HL-60 (cell line): ENCODE measurements at regions not wholly inside any gene's neighbourhood (a gene's known extent, or its start where the extent isn't known, plus 50 kb on each side); places are given as distances from the start of the nearest gene placed in this dataset.

Experiments
- DNase-seq, 2 experiments: peaks; one replicate each; pipeline ENCODE4 v3.0.0-alpha.2; 2010 to 2020; ENCODE audit warnings: low read depth in 1 of 2, low spot score in 1 of 2
- H3K27ac ChIP-seq: fragments of 250-450 bp; sonication (Bioruptor Pico); replicated peaks from 2 replicates; pipeline ENCODE4 v1.5.1; 2020; ENCODE audit warnings: mild to moderate bottlenecking, moderate library complexity
- H3K27me3 ChIP-seq: fragments of 250-450 bp; sonication (Bioruptor Pico); 2 replicates; pipeline ENCODE4 v1.5.1; 2021; ENCODE audit warnings: mild to moderate bottlenecking, moderate library complexity; ENCODE audit not compliant: insufficient read depth, poor library complexity, severe bottlenecking
- H3K4me3 ChIP-seq: replicated peaks from 2 replicates; pipeline ENCODE4 v1.5.1; 2011; ENCODE audit warnings: mild to moderate bottlenecking, control low read depth, low read length; ENCODE audit not compliant: insufficient read depth
- GABPA ChIP-seq: IDR thresholded peaks from 2 replicates; pipeline ENCODE4 v1.6.1; 2012; ENCODE audit warnings: low read depth
- POLR2AphosphoS5 ChIP-seq: IDR thresholded peaks from 2 replicates; pipeline ENCODE4 v1.6.1; 2012; ENCODE audit warnings: low read depth
- SPI1 ChIP-seq: IDR thresholded peaks from 2 replicates; pipeline ENCODE4 v1.6.1; 2012; ENCODE audit warnings: low read depth, mild to moderate bottlenecking, borderline replicate concordance
- TF ChIP-seq, protein P1 (sequence below): IDR thresholded peaks from 2 replicates; pipeline ENCODE4 v1.6.1; 2012; ENCODE audit warnings: low read depth; ENCODE audit not compliant: insufficient replicate concordance
- TF ChIP-seq, protein P2 (sequence below): IDR thresholded peaks from one replicate; pipeline ENCODE4 v1.5.1; 2011; ENCODE audit warnings: low read length, control low read depth, inconsistent platforms; ENCODE audit not compliant: insufficient read depth

DNA sequence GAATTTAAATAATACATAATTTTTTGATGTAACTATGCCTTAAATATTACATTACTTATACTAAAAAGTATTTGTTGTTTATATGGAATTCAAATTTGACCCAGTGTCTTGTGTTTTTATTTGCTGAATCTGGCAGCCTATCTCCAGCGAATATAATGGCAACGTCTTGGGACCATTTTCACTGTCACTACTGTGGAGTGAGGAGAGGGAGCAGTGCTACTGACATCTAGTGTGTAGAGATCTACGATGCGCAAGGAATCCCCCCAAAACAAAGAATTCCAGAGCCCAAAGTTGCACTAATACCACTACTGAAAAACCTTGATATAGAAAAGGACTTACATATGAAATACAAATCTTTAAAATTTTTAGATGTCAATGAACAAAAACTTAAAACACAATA, 314.4 kb downstream of the DRD1 start:
- Histone ChIP-seq H3K27me3 (no peaks in the 10 kb centered on the region), H3K27ac (no peak overlapping the region), H3K4me3 (no peak overlapping the region)
- DNase-seq = no peak
- TF ChIP-seq, protein P1, sequence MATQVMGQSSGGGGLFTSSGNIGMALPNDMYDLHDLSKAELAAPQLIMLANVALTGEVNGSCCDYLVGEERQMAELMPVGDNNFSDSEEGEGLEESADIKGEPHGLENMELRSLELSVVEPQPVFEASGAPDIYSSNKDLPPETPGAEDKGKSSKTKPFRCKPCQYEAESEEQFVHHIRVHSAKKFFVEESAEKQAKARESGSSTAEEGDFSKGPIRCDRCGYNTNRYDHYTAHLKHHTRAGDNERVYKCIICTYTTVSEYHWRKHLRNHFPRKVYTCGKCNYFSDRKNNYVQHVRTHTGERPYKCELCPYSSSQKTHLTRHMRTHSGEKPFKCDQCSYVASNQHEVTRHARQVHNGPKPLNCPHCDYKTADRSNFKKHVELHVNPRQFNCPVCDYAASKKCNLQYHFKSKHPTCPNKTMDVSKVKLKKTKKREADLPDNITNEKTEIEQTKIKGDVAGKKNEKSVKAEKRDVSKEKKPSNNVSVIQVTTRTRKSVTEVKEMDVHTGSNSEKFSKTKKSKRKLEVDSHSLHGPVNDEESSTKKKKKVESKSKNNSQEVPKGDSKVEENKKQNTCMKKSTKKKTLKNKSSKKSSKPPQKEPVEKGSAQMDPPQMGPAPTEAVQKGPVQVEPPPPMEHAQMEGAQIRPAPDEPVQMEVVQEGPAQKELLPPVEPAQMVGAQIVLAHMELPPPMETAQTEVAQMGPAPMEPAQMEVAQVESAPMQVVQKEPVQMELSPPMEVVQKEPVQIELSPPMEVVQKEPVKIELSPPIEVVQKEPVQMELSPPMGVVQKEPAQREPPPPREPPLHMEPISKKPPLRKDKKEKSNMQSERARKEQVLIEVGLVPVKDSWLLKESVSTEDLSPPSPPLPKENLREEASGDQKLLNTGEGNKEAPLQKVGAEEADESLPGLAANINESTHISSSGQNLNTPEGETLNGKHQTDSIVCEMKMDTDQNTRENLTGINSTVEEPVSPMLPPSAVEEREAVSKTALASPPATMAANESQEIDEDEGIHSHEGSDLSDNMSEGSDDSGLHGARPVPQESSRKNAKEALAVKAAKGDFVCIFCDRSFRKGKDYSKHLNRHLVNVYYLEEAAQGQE = no peak
- no peak for TF ChIP-seq SPI1
- no peak for TF ChIP-seq POLR2AphosphoS5

DNA sequence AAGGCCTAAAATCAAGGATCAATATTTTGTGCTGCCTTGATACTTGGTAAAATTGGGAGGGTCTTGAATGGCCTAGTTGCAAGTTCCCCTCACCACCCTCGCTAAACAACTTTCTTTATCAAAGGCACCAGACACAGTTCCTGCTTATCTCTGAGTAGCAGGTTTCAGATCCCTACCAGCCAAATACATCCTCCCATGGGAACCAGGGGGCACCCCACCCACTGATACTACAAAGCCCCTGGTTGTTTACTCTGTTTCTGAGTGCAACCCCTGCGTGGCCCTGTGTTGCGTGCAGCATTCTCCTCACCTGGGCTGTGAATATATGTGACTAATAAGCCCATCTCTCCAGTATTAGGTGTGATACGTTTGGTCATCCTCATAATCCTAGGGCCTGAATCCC, 314.9 kb downstream of the DRD1 start:
- TF ChIP-seq, protein P1 = no peak
- TF ChIP-seq GABPA = no peak
- TF ChIP-seq, protein P2, sequence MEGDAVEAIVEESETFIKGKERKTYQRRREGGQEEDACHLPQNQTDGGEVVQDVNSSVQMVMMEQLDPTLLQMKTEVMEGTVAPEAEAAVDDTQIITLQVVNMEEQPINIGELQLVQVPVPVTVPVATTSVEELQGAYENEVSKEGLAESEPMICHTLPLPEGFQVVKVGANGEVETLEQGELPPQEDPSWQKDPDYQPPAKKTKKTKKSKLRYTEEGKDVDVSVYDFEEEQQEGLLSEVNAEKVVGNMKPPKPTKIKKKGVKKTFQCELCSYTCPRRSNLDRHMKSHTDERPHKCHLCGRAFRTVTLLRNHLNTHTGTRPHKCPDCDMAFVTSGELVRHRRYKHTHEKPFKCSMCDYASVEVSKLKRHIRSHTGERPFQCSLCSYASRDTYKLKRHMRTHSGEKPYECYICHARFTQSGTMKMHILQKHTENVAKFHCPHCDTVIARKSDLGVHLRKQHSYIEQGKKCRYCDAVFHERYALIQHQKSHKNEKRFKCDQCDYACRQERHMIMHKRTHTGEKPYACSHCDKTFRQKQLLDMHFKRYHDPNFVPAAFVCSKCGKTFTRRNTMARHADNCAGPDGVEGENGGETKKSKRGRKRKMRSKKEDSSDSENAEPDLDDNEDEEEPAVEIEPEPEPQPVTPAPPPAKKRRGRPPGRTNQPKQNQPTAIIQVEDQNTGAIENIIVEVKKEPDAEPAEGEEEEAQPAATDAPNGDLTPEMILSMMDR = no peak
- TF ChIP-seq POLR2AphosphoS5 = no peak
- Histone ChIP-seq H3K27ac (no peak overlapping the region), H3K27me3 (no peaks in the 10 kb centered on the region), H3K4me3 (no peak overlapping the region)
- DNase-seq = no peak

DNA sequence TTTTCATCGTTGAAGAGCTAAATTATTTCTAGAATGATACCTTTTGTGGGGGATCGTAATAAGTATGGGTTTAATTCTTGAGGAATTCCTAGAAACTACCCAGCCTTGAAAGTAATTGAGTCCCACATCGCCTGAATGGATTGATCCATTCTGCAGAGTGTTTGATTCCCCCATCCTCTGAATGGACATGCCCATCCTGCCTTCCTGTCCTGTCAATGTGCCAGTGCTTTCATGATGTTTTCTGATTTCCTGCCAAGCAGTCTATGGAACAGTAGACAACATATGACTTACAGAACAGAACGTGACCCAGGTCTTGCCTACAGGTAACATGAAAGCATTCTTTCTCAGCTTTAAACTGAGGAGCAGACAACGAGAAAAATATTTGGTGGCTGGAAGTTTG, 319.2 kb downstream of the DRD1 start:
- H3K27me3 ChIP-seq = no peaks in the 10 kb centered on the region
- no peak for DNase-seq
- H3K4me3 ChIP-seq = no peak overlapping the region
- TF ChIP-seq, protein P1 = no peak
- TF ChIP-seq POLR2AphosphoS5 = no peak
- no peak for TF ChIP-seq GABPA
- TF ChIP-seq, protein P2 = no peak
- TF ChIP-seq SPI1 = no peak
- H3K27ac ChIP-seq = no peak overlapping the region

DNA sequence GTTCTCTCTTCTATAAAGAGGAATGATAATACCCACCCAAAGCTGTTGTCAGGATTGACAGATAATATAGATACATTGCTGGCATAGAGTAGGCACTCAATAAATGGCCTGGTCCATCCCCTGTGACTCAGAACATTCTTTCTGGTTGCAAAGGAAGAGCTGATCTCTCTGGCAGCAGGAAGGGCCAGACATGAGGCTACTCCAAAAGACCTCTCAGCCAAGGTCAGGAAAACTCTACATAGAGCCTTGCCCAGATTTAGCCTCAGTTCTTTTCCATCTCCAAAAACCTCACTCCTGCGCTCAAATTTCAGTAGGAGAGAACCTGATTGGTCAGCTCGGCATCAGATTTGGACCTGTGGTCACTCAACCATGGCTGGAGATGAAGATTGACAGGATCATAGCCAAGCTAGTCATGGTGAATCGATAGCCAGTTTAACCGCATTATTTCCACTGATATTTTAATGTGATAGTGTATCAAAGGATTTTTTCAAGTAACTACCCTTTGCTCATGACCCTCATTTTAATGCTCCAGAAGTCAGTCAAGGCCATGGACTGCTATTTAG, 319.6 kb downstream of the DRD1 start:
- no peak for DNase-seq
- TF ChIP-seq POLR2AphosphoS5 = no peak
- no peak for TF ChIP-seq SPI1
- TF ChIP-seq, protein P1 = no peak
- TF ChIP-seq GABPA = no peak
- TF ChIP-seq, protein P2 = no peak
- no peak overlapping the region for H3K27ac ChIP-seq

More for the DNA sequence above, 319.6 kb downstream of the DRD1 start:
- Histone ChIP-seq H3K4me3 (no peak overlapping the region), H3K27me3 (no peaks in the 10 kb centered on the region)
